ENCODE measurements at regions not wholly inside any gene's neighbourhood (a gene's known extent, or its start where the extent isn't known, plus 50 kb on each side); places are given as distances from the start of the nearest gene placed in this dataset.

GRCh38 chr1:90246069-90246468 lies 251.2 kb downstream of the ZNF326 start:
- TF ChIP-seq, protein P1, sequence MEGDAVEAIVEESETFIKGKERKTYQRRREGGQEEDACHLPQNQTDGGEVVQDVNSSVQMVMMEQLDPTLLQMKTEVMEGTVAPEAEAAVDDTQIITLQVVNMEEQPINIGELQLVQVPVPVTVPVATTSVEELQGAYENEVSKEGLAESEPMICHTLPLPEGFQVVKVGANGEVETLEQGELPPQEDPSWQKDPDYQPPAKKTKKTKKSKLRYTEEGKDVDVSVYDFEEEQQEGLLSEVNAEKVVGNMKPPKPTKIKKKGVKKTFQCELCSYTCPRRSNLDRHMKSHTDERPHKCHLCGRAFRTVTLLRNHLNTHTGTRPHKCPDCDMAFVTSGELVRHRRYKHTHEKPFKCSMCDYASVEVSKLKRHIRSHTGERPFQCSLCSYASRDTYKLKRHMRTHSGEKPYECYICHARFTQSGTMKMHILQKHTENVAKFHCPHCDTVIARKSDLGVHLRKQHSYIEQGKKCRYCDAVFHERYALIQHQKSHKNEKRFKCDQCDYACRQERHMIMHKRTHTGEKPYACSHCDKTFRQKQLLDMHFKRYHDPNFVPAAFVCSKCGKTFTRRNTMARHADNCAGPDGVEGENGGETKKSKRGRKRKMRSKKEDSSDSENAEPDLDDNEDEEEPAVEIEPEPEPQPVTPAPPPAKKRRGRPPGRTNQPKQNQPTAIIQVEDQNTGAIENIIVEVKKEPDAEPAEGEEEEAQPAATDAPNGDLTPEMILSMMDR (IDR thresholded peaks at IDR 0.05) = no peak
- no peak for TF ChIP-seq POLR2A (IDR thresholded peaks at IDR 0.05)
